NCI-H226 (cell line): ENCODE measurements at regions not wholly inside any gene's neighbourhood (a gene's known extent, or its start where the extent isn't known, plus 50 kb on each side); places are given as distances from the start of the nearest gene placed in this dataset.

Experiments used
- DNase-seq: peaks from one replicate; pipeline ENCODE4 v3.0.0-alpha.2; 2015

DNA sequence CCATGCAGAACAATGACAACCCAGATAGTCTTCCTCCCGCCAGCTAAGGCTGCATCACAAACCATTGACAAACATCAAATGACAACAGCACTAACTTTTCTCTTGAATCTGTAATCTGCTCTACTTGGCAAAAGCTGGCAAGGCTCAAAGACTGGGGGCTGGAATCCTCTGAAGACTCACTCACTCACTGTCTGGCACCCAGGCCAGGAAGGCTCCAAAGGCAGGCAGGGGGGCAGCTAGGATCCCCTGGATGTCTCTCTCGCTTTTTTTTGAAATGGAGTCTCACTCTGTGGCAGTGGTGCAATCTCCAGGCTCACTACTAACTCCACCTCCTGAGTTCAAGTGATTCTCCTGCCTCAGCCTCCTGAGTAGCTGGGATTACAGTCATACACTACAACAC, 159.7 kb upstream of the GPR26 start:
- DNase-seq, result no peak

- no peak for DNase-seq
These were observed 158.9 kb upstream of the GPR26 start for GRCh38 chr10:123507298-123507697.

- DNase-seq, result no peak
These were observed 156.8 kb upstream of the GPR26 start for GRCh38 chr10:123509338-123509737.

GRCh38 chr10:123512901-123513775, 153.0 kb upstream of the GPR26 start:
- DNase-seq, result no peak

- no peak for DNase-seq
These were observed 152.3 kb upstream of the GPR26 start for GRCh38 chr10:123513870-123514269.

- no peak for DNase-seq
These were observed 151.2 kb upstream of the GPR26 start for GRCh38 chr10:123514996-123515395.

DNA sequence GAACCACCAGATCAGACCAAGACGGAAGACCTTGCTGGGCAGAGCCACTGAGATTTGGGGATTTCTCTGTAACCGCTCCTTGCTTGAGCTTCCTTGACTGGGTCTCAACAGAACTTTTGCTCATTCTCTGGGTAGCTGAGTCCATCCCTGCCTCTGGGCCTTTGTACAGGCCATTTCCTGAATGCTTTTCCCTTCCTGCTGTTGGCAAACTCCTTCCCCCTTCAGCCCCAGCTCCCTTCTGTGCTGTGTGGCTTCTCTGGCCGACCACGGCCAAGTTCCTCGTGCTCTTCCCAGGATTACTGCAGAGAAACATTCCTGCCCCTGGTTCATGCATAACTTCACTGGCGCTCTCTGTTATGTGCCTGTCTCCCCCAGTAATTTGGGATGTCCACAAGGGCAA, 150.5 kb upstream of the GPR26 start:
- no peak for DNase-seq

DNA sequence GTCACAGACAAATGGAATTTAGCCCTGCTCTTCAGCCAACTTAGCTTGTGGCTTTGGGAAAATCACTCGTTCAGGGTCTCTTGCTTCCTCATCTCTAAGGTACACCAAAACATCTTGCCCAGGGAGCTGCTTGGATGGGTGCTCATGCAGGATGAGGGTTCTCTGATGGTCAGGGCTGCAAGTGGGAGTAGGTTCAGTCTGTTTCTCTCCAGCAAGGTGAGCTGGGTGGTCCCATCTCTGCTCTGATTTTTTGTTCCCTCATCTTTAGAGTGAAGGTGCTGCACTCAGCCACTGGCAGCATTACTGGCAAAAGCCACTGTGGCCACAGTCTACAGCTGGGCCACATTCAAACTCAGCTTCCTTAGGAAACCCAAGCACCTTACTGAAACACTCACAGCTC, 149.9 kb upstream of the GPR26 start:
- no peak for DNase-seq

GRCh38 chr10:123517426-123517825, 148.7 kb upstream of the GPR26 start:
- DNase-seq, result no peak

DNA sequence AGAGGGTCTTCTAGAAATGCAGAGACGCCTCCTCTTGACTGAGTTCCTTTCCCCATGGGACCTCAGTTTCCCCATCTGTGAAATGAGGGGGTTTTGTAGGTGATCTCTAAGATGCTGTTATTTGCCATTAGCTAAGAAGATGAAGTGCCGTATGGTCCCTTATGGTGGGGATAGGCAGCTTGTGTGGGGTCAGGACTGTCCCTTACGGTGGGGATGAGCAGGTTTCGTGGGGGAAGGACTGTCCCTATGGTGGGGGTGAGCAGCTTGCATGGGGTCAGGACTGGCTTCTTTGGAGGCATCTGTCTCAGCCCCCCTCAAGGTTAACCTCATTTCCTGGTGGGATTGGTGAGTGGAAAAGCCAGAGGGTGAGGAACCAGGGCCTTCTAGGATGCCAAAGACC, 148.3 kb upstream of the GPR26 start:
- DNase-seq, result no peak

- no peak for DNase-seq
These were observed 147.4 kb upstream of the GPR26 start for GRCh38 chr10:123518765-123519164.

DNA sequence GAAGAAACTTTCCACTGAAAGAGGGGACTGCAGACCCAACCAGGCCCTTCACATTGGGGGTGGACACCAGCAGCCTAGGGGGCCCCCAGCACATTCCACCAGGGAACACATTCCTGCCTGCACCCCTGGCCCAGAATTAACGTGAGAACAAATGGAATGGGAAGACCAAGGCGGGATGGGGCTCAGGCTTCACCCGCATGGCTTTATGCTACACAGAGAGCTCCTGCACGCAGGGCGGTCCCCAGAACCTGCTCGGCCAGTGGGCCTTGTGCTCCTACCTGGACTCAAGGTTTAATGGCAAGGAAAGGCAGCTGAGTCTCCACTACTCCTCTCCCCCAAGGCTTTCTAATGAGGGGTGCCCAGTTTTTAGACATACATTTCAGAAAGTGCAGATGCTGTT, 146.3 kb upstream of the GPR26 start:
- no peak for DNase-seq

DNA sequence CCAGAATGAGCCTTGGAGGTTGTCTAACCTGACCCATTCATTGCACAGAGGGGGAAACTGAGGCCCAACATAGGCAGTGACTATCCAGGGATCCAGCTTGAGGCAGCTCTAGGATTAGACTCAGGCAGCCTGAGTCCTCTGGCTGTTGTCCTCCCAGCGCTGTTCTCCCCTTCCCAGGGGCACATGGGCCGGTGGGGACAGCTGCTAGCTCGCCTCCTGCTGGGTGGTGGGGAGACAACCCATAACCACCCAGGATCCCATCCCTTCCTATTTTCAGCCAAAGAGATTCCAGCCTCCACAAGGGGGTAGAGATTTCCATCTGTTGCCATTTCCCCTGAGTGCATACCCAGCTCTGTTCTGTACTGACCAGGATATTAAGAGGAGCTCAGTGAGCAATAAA, 145.1 kb upstream of the GPR26 start:
- no peak for DNase-seq

GRCh38 chr10:123521556-123521955, 144.6 kb upstream of the GPR26 start:
- no peak for DNase-seq

DNA sequence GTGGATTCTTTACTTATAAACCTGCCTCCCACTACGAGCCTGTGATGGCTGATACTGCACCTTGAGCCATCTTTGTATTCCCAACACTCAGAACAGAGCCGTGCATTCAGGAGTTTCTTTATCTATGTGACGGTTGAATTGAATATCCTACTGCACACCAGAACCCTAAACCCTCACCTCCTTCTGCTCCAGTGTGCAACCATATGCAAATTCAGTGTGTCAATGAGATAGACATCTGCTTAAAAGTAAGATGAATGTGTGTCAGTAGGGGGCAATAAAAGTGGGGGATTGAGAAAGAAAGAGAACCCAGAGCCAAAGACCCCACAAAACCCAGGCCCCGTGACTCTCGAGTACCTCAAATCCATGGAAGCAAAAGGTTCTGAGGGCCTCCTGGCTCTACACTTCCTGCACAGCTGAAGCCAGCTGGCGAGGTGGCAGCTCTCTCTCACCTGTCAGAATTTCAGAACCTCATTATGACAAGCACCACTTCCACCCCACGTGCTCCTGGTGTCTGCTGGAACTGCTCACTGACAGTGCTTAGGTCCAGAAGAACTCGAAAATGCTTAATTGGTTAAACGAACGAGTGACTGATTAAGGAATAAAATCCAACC, 143.3 kb upstream of the GPR26 start:
- no peak for DNase-seq

GRCh38 chr10:123523833-123524232, 142.3 kb upstream of the GPR26 start:
- DNase-seq, result no peak

- DNase-seq, result no peak
These were observed 139.6 kb upstream of the GPR26 start for GRCh38 chr10:123526356-123527064.

DNA sequence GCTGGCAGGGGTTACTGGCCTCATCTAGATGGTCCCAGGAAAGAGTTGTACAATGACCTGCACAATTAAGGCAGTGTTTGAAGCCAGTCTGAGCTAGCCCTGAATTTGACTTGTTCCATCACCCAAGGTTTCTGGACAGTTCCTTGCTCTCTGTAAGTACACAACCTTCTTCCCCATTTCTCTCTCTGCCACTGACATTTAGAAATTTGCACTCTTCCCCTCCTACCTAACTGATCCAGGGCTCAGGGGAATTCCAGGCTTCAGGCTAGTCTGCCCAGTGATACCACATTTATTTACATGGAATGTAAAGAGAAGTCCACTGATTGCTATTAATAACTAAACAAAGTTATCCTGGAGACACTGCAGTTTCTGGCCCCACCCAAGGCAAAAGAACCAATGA, 139.0 kb upstream of the GPR26 start:
- no peak for DNase-seq

- DNase-seq, result no peak
These were observed 136.9 kb upstream of the GPR26 start for GRCh38 chr10:123529146-123529760.

DNA sequence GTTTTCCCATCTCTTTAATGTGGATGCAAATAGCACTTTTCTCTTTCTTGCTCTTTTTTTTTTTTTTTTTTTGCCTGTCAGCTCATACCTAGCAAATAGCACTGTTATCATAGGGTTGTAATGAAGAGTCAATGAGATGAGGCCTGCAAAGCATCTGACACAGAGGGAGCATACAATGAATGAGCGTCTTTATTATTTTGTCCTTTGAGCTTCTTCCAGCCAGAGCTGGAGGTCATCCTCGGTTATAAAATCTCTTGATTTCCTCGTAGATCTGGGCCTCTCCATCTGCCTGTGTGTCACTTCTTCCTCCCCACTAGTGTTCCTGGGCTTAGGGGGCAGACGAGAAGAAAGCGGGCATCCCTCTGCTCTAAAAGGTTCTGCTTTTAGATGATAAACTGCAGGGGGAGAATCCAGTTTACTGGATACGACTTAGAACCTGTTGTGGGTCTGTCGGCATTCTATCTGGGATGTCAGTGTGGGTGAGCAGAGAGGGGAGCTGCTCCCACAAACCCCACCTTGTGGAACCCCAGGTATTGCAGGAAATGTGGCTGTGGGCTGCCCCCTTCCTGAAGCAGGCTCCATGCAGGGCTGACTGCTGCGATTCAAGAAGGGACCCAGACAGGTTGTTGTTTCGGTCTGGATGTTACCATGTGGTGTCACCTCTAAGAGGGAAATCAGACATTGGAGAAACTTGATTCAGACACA, 135.8 kb upstream of the GPR26 start:
- no peak for DNase-seq

DNA sequence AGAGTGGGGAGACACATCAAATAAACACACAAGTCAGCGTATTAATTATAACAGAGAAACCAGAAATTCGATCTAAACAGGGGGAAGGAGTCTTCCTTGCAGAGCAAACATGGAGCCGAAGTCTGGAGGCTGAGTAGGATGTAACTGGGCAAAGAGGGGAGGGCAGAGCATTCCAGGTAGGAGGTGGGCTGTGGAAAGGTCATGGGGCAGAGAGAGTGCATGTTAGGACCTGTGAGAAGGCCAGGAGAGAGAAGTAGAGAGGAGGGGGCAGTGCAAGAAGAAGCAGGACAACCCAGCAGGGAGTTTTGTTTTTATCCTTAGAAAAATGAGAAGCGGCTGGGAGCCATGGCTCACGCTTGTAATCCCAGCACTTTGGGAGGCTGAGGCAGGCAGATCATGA, 130.8 kb upstream of the GPR26 start:
- no peak for DNase-seq

- no peak for DNase-seq
These were observed 129.8 kb upstream of the GPR26 start for GRCh38 chr10:123536176-123536845.
